Common myeloid progenitor, CD34-positive (primary cell): ENCODE measurements at regions not wholly inside any gene's neighbourhood (a gene's known extent, or its start where the extent isn't known, plus 50 kb on each side); places are given as distances from the start of the nearest gene placed in this dataset.

Experiments
- CTCF ChIA-PET: fragments of 350-600 bp; sonication (Branson Sonifier 250); formaldehyde crosslinking; loops from one replicate; lab custom pipeline; 2021; ENCODE audit warnings: antibody characterized with exemption; lab: Charles Lee
- POLR2A ChIA-PET: fragments of 350-600 bp; sonication (Branson Sonifier 250); formaldehyde crosslinking; loops from one replicate; lab custom pipeline; 2021; ENCODE audit warnings: antibody characterized with exemption; lab: Charles Lee
- DNase-seq, 3 donors: peaks; one replicate each; pipeline versions ENCODE4 v3.0.0 to v3.0.0-alpha.2; 2013
- H3K27ac ChIP-seq, 2 experiments: 1 replicate in 1 of 2; 2 replicates in 1 of 2; pipeline ENCODE4 v1.7.0; 2013; ENCODE audit warnings: inconsistent platforms in 2 of 2, low read length in 2 of 2, mild to moderate bottlenecking in 2 of 2, low read depth in 1 of 2, moderate library complexity in 1 of 2; ENCODE audit not compliant: severe bottlenecking in 2 of 2, insufficient read depth in 1 of 2, poor library complexity in 1 of 2
- H3K27me3 ChIP-seq, 5 experiments: replicated peaks in 2 of 5; 1 replicate in 3 of 5; 2 replicates in 2 of 5; pipeline versions ENCODE4 v1.6.1 to v1.7.0; 2013; ENCODE audit warnings: low read length in 4 of 5, mild to moderate bottlenecking in 2 of 5, moderate library complexity in 2 of 5, inconsistent platforms in 1 of 5; ENCODE audit not compliant: insufficient read depth in 5 of 5, control insufficient read depth in 4 of 5
- H3K36me3 ChIP-seq, 4 experiments: 1 replicate in 2 of 4; 2 replicates in 2 of 4; pipeline versions ENCODE4 v1.6.1 to v1.7.0; 2013; ENCODE audit warnings: low read length in 3 of 4, control low read depth in 1 of 4, mild to moderate bottlenecking in 1 of 4; ENCODE audit not compliant: control insufficient read depth in 4 of 4, insufficient read depth in 4 of 4
- H3K4me1 ChIP-seq, 4 experiments: 1 replicate in 3 of 4; 2 replicates in 1 of 4; pipeline versions ENCODE4 v1.6.1 to v1.7.1; 2013; ENCODE audit warnings: low read length in 3 of 4, mild to moderate bottlenecking in 3 of 4, control low read depth in 1 of 4, inconsistent platforms in 1 of 4, moderate library complexity in 1 of 4; ENCODE audit not compliant: control insufficient read depth in 4 of 4, insufficient read depth in 4 of 4; ENCODE audit errors: control extremely low read depth in 1 of 4
- H3K4me3 ChIP-seq, 7 experiments: 1 replicate in 4 of 7; 2 replicates in 3 of 7; pipeline versions ENCODE4 v1.5.1 to v1.7.0; 2013; ENCODE audit warnings: mild to moderate bottlenecking in 7 of 7, low read length in 6 of 7, moderate library complexity in 6 of 7, inconsistent platforms in 2 of 7, low read depth in 2 of 7, control low read depth in 1 of 7; ENCODE audit not compliant: insufficient read depth in 4 of 7, control insufficient read depth in 1 of 7; ENCODE audit errors: extremely low read depth in 1 of 7
- H3K9me3 ChIP-seq, 5 experiments: 1 replicate in 4 of 5; 2 replicates in 1 of 5; pipeline versions ENCODE4 v1.6.1 to v1.7.1; 2013; ENCODE audit warnings: low read length in 4 of 5, mild to moderate bottlenecking in 2 of 5, inconsistent platforms in 1 of 5, low read depth in 1 of 5, moderate library complexity in 1 of 5; ENCODE audit not compliant: control insufficient read depth in 4 of 5, insufficient read depth in 2 of 5; ENCODE audit errors: control extremely low read depth in 1 of 5
- WGBS: methylation state at CpG from one replicate; pipeline ENCODE4 v1.1.5; 2013; ENCODE audit not compliant: insufficient coverage; 5-methylcytosine and 5-hydroxymethylcytosine counted together

DNA sequence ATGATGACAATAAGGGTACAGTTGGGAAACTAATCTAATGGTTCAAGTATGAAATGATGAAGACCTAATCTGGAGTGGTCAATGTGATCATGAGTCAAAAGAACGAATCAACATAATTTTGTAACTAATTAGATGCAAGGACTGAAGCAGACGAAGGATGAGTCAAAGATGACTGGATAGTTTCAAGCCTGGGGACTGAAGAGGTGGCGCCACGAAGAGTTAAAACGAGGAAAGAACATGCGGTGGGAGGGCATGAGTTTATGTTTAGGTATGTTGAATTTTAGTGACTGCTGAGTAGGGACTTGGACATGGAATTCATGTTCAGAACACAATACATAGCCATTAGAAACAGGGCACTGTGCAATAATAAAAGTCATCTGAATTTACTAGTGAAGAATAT, 221.5 kb upstream of the FAM241A start:
- no peaks in the 10 kb centered on the region for H3K36me3 ChIP-seq
- 98% methylated on average over 5 of the region's 6 CpGs for WGBS
- no peaks in the 10 kb centered on the region for H3K4me1 ChIP-seq
- no peak overlapping the region for H3K4me3 ChIP-seq
- no peak for DNase-seq
- H3K27me3 ChIP-seq: peaks cover 0 to 10% (median 0%) of the 10 kb centered on the region in 5 experiments
- ChIA-PET POLR2A (no interaction called here), CTCF (interaction anchor here (0.6 kb wide), 1 partner anchor 24 kb away, joined by 4 read pairs; no protein-coding TSS in a partner anchor)
- no peak overlapping the region for H3K27ac ChIP-seq
- no peaks in the 10 kb centered on the region for H3K9me3 ChIP-seq

GRCh38 chr4:111924696-111925095, 220.6 kb upstream of the FAM241A start:
- no peaks in the 10 kb centered on the region for H3K4me1 ChIP-seq
- no peak overlapping the region for H3K27ac ChIP-seq
- ChIA-PET POLR2A (no interaction called here), CTCF (no interaction called here)
- H3K4me3 ChIP-seq: no peak overlapping the region
- no CpG with 5 or more reads among the region's 1 CpG for WGBS
- H3K9me3 ChIP-seq: no peaks in the 10 kb centered on the region
- peaks cover 0 to 12% (median 0%) of the 10 kb centered on the region in 5 experiments for H3K27me3 ChIP-seq
- no peaks in the 10 kb centered on the region for H3K36me3 ChIP-seq
- DNase-seq: no peak

- Histone ChIP-seq H3K4me1 (peaks cover 0 to 7% (median 4%) of the 10 kb centered on the region in 4 experiments), H3K4me3 (no peak overlapping the region), H3K27me3 (peaks cover 0 to 47% (median 21%) of the 10 kb centered on the region in 5 experiments), H3K27ac (no peak overlapping the region), H3K9me3 (no peaks in the 10 kb centered on the region), H3K36me3 (no peaks in the 10 kb centered on the region)
- no CpG with 5 or more reads among the region's 2 CpGs for WGBS
- ChIA-PET POLR2A (no interaction called here), CTCF (interaction anchor here (0.5 to 1.2 kb wide), 2 partner anchors 289 to 304 kb away, joined by 3 read pairs; no protein-coding TSS in a partner anchor)
- peak; percentile 16 to 66 (median 49) for DNase-seq
Observed at GRCh38 chr4:111930659-111931058, 214.6 kb upstream of the FAM241A start.

DNA sequence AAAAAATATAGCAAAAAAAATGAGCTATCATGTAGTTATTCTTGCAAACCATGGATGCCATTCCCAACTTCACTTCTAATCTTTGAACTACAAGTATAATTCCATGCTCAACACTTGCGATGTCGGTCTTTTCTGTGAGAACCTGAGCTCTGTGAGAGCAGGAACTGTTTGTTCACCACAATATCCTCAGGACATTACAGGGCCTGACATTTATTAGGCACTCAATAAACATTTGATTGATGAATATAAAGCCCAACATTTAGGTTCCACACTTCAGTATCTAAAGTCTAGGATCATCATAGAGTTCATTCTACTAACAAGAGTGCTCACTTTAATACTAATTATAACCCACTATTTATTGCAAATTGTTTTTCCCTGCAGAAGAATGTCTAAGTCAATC, 211.6 kb upstream of the FAM241A start:
- WGBS: 0% methylated on average over 2 of the region's 2 CpGs
- Histone ChIP-seq H3K36me3 (no peaks in the 10 kb centered on the region), H3K4me3 (no peak overlapping the region), H3K27me3 (peaks cover 0 to 43% (median 21%) of the 10 kb centered on the region in 5 experiments), H3K27ac (no peak overlapping the region), H3K9me3 (no peaks in the 10 kb centered on the region), H3K4me1 (peaks cover 0 to 7% (median 4%) of the 10 kb centered on the region in 4 experiments)
- ChIA-PET POLR2A (no interaction called here), CTCF (interaction anchor here (0.7 to 1.2 kb wide), 2 partner anchors 10 to 292 kb away, joined by 4 to 5 read pairs; no protein-coding TSS in a partner anchor)
- DNase-seq: peak in 1 of 3 donors; percentile 19

- Histone ChIP-seq H3K36me3 (no peaks in the 10 kb centered on the region), H3K27ac (no peak overlapping the region), H3K4me3 (no peak overlapping the region), H3K27me3 (peaks cover 0 to 42% (median 21%) of the 10 kb centered on the region in 5 experiments), H3K4me1 (peaks cover 0 to 7% (median 4%) of the 10 kb centered on the region in 4 experiments), H3K9me3 (no peaks in the 10 kb centered on the region)
- ChIA-PET CTCF (interaction anchor here (0.7 to 1.2 kb wide), 2 partner anchors 10 to 293 kb away, joined by 4 to 5 read pairs; no protein-coding TSS in a partner anchor), POLR2A (no interaction called here)
- DNase-seq: peak in 2 of 3 donors; percentile 19 to 22
Observed at GRCh38 chr4:111934314-111934713, 210.9 kb upstream of the FAM241A start.

- Histone ChIP-seq H3K4me1 (peaks cover 0 to 7% (median 2%) of the 10 kb centered on the region in 4 experiments), H3K36me3 (no peaks in the 10 kb centered on the region), H3K9me3 (no peaks in the 10 kb centered on the region), H3K27me3 (peaks cover 0 to 30% (median 14%) of the 10 kb centered on the region in 5 experiments), H3K27ac (no peak overlapping the region), H3K4me3 (no peak overlapping the region)
- ChIA-PET CTCF (interaction anchor here (0.9 to 2.0 kb wide), 6 partner anchors 8 to 296 kb away, joined by 3 to 15 read pairs (median 4); no protein-coding TSS in a partner anchor), POLR2A (no interaction called here)
- DNase-seq: peak; percentile 40 to 49 (median 43)
Observed at GRCh38 chr4:111937368-111937767, 207.9 kb upstream of the FAM241A start.

DNA sequence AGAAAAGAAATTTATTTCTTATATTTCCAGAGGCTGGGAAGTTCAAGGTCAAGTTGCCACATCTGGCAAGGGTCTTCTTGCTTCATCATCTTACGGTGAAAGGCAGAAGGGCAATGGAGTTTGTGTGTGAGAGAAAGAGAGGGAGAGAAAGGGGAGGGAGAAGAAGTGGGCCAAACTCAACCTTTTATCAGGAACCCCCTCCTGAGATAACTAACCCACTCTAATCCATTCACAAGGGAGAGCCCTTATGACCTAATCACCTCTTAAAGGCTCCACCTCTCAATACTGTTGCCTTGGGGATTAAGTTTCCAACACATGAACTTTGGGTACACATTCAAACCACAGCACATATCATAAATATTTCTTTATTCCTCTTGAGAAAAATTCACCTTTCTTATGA, 203.3 kb upstream of the FAM241A start:
- CTCF ChIA-PET: interaction anchor here (1.4 to 5.1 kb wide), 3 partner anchors 18 to 118 kb away, joined by 5 to 88 read pairs (median 12); no protein-coding TSS in a partner anchor

More for the DNA sequence above, 203.3 kb upstream of the FAM241A start:
- POLR2A ChIA-PET: no interaction called here
- Histone ChIP-seq H3K4me3 (no peak overlapping the region), H3K9me3 (no peaks in the 10 kb centered on the region), H3K27me3 (peaks cover 0 to 1% (median 0%) of the 10 kb centered on the region in 5 experiments), H3K36me3 (no peaks in the 10 kb centered on the region), H3K27ac (no peak overlapping the region), H3K4me1 (peaks cover 0 to 4% (median 0%) of the 10 kb centered on the region in 4 experiments)
- no CpG with 5 or more reads among the region's 1 CpG for WGBS
- no peak for DNase-seq
